Smooth muscle cell (in vitro differentiated cells): ENCODE measurements at regions not wholly inside any gene's neighbourhood (a gene's known extent, or its start where the extent isn't known, plus 50 kb on each side); places are given as distances from the start of the nearest gene placed in this dataset.

Experiments
- DNase-seq: peaks from one replicate; lab custom pipeline; 2025; ENCODE audit not compliant: unreplicated experiment; lab: John Stamatoyannopoulos, UW
- H2AFZ ChIP-seq: fragments of 200-600 bp; sonication (generic); 2 replicates; pipeline ENCODE4 v1.6.0; 2016; ENCODE audit warnings: antibody characterized with exemption, low read depth, mild to moderate bottlenecking
- H3F3A ChIP-seq: fragments of 200-600 bp; sonication (generic); 2 replicates; pipeline ENCODE4 v1.6.0; 2017; ENCODE audit warnings: antibody characterized with exemption, low read depth
- H3K27ac ChIP-seq: fragments of 200-600 bp; sonication (generic); 2 replicates; pipeline ENCODE4 v1.5.1; 2016; ENCODE audit warnings: low read depth, mild to moderate bottlenecking
- H3K27me3 ChIP-seq: fragments of 200-600 bp; sonication (generic); 2 replicates; pipeline ENCODE4 v1.6.1; 2016; ENCODE audit warnings: low read depth, mild to moderate bottlenecking
- H3K36me3 ChIP-seq: fragments of 200-600 bp; sonication (generic); 2 replicates; pipeline ENCODE4 v1.5.1; 2016; ENCODE audit warnings: low read depth
- H3K4me1 ChIP-seq: fragments of 200-600 bp; sonication (generic); 2 replicates; pipeline ENCODE4 v1.5.1; 2016; ENCODE audit warnings: low read depth
- H3K4me2 ChIP-seq: fragments of 200-600 bp; sonication (generic); 2 replicates; pipeline ENCODE4 v1.6.0; 2016; ENCODE audit warnings: mild to moderate bottlenecking
- H3K4me3 ChIP-seq: fragments of 200-600 bp; sonication (generic); 2 replicates; pipeline ENCODE4 v1.5.1; 2016; ENCODE audit warnings: mild to moderate bottlenecking
- H3K79me2 ChIP-seq: fragments of 200-600 bp; sonication (generic); 2 replicates; pipeline ENCODE4 v1.6.0; 2016; ENCODE audit warnings: low read depth, mild to moderate bottlenecking
- H3K9ac ChIP-seq: fragments of 200-600 bp; sonication (generic); 2 replicates; pipeline ENCODE4 v1.6.0; 2016; ENCODE audit warnings: low read depth
- H3K9me3 ChIP-seq: fragments of 200-600 bp; sonication (generic); replicated peaks from 2 replicates; pipeline ENCODE4 v1.5.1; 2016; ENCODE audit warnings: low read depth
- H4K20me1 ChIP-seq: fragments of 200-600 bp; sonication (generic); 2 replicates; pipeline ENCODE4 v1.6.0; 2016; ENCODE audit warnings: low read depth
- WGBS: methylation state at CpG from one replicate; pipeline ENCODE4 v1.1.7; 2016; ENCODE audit warnings: low lambda C conversion rate; 5-methylcytosine and 5-hydroxymethylcytosine counted together
- TF ChIP-seq, protein P1 (sequence below): fragments of 200-600 bp; sonication (generic); IDR thresholded peaks from 2 replicates; pipeline ENCODE4 v1.5.1; 2017; ENCODE audit warnings: borderline replicate concordance, mild to moderate bottlenecking, antibody characterized with exemption; ENCODE audit not compliant: insufficient read depth, poor library complexity, severe bottlenecking

DNA sequence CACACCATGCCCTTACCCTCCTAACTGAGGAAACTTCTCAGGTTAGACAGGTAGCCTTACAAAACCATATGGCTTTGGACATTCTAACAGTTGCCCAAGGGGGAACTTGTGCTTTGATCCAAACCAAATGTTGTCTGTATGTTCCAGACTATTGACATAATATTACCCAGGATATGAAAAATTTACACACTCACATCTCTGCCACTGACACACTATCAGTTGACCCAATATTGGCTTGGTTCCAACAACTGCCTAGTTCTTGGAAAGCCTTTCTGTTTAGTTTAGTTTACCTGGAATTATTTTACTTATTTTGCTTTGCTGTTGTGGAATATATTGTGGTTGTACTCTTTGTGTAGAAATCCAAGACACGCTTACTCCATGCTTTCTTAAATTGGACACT lies 178.4 kb downstream of the RNF152 start:
- WGBS: 100% methylated on average over 1 of the region's 1 CpG
- H3K9me3 ChIP-seq: no peaks in the 10 kb centered on the region
- DNase-seq: no peak
- H3F3A ChIP-seq: no peaks in the 10 kb centered on the region
- no peaks in the 10 kb centered on the region for H3K79me2 ChIP-seq
- no peak overlapping the region for H3K4me2 ChIP-seq
- H3K27ac ChIP-seq: no peak overlapping the region
- no peak overlapping the region for H3K4me3 ChIP-seq
- no peaks in the 10 kb centered on the region for H3K36me3 ChIP-seq
- H4K20me1 ChIP-seq: no peaks in the 10 kb centered on the region
- no peak overlapping the region for H3K9ac ChIP-seq
- H3K27me3 ChIP-seq: no peaks in the 10 kb centered on the region
- H3K4me1 ChIP-seq: no peaks in the 10 kb centered on the region
- H2AFZ ChIP-seq: no peak overlapping the region
- TF ChIP-seq, protein P1, sequence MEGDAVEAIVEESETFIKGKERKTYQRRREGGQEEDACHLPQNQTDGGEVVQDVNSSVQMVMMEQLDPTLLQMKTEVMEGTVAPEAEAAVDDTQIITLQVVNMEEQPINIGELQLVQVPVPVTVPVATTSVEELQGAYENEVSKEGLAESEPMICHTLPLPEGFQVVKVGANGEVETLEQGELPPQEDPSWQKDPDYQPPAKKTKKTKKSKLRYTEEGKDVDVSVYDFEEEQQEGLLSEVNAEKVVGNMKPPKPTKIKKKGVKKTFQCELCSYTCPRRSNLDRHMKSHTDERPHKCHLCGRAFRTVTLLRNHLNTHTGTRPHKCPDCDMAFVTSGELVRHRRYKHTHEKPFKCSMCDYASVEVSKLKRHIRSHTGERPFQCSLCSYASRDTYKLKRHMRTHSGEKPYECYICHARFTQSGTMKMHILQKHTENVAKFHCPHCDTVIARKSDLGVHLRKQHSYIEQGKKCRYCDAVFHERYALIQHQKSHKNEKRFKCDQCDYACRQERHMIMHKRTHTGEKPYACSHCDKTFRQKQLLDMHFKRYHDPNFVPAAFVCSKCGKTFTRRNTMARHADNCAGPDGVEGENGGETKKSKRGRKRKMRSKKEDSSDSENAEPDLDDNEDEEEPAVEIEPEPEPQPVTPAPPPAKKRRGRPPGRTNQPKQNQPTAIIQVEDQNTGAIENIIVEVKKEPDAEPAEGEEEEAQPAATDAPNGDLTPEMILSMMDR: no peak

DNA sequence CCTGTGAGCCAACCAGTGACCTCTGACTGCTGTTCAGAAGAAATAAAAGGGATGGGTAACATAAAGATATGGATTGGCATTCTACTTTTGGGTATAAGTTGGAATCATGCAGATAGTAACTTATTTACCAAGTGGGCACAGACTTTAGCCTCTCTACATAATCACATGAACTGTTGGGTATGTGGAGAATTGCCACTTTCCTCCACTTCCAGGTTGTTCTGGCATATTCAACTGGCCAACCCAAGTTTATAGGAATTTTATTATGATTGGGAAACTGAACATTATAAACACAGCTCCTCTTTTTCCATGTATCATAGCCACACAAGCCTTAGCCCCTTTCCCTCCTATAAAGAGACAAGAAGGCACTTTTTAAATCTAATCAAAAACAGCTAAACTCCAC lies 179.3 kb downstream of the RNF152 start:
- Histone ChIP-seq H3K4me1 (no peaks in the 10 kb centered on the region), H3F3A (no peaks in the 10 kb centered on the region), H3K4me3 (no peak overlapping the region), H3K36me3 (no peaks in the 10 kb centered on the region), H4K20me1 (no peaks in the 10 kb centered on the region), H3K27me3 (no peaks in the 10 kb centered on the region), H3K4me2 (no peak overlapping the region), H3K9ac (no peak overlapping the region), H3K9me3 (no peaks in the 10 kb centered on the region), H2AFZ (no peak overlapping the region), H3K27ac (no peak overlapping the region), H3K79me2 (no peaks in the 10 kb centered on the region)
- TF ChIP-seq, protein P1: no peak
- no peak for DNase-seq

DNA sequence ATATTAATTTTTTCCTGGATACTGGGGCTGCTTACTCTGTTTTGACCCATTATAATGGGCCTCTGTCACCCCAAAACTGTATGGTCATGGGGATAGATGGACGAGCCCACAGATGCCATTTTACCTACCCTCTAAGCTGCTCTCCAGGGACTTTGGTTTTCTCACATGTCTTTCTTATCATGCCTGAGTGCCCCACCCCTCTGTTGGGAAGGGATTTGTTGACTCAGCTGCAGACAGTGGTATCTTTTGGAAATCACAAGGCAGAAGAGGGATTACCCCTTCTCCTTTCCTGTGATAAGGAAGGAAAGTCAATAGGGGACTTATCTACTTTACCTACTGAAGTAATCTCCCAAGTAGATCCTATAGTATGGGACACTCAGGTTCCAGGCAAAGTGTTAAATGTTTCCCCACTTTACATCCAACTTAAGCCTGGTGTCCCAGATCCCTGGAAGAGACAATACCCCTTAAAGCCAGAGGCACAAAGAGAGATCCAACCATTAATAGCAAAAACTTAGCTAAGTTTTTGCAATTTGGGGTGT lies 182.7 kb downstream of the RNF152 start:
- H4K20me1 ChIP-seq: no peaks in the 10 kb centered on the region
- no peak overlapping the region for H2AFZ ChIP-seq
- no peaks in the 10 kb centered on the region for H3K27me3 ChIP-seq
- H3K27ac ChIP-seq: no peak overlapping the region
- peaks cover 10% of the 10 kb centered on the region for H3K4me1 ChIP-seq
- no peaks in the 10 kb centered on the region for H3K9me3 ChIP-seq
- H3K9ac ChIP-seq: no peak overlapping the region
- H3F3A ChIP-seq: no peaks in the 10 kb centered on the region
- no peak overlapping the region for H3K4me2 ChIP-seq
- WGBS: 90% methylated on average over 1 of the region's 1 CpG
- H3K79me2 ChIP-seq: no peaks in the 10 kb centered on the region
- H3K36me3 ChIP-seq: no peaks in the 10 kb centered on the region
- H3K4me3 ChIP-seq: no peak overlapping the region
- TF ChIP-seq, protein P1: no peak
- no peak for DNase-seq

DNA sequence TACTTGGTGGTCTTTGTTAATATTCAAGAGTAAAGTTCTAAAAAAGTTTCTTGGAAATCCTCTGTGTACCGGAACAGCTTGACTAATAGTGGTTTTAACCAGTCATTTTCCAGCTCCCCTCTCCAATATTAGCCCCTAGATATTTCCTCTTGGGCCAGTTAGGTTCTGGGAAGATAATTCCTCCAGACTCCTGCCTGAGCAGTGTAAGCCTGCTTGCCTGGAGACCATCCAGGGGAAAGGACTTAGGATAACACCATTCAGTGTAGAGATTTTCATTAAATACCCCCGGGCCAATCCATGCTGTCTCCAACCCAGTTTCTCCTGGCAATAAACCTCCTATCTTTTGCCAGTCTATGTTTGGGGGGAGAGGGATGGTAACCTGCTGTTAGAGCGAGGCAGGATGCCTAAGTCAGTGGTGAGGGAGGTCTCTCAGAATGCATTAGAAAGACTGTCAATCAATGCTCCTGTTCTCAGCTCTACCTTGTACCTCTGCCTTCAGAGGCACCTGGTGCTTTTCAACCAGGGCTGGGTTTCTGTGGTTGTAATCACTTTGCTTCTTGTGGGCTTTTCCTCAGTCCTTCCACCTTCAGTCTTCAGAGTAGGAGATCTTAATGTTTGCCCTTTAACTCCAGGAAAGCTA lies 186.4 kb downstream of the RNF152 start:
- TF ChIP-seq, protein P1: no peak
- Histone ChIP-seq H3K9me3 (no peaks in the 10 kb centered on the region), H3K4me2 (no peak overlapping the region), H3K27ac (no peak overlapping the region), H3K36me3 (no peaks in the 10 kb centered on the region), H3K4me1 (peaks cover 10% of the 10 kb centered on the region), H3F3A (no peaks in the 10 kb centered on the region), H2AFZ (no peak overlapping the region), H4K20me1 (no peaks in the 10 kb centered on the region), H3K27me3 (no peaks in the 10 kb centered on the region), H3K4me3 (no peak overlapping the region), H3K9ac (no peak overlapping the region), H3K79me2 (no peaks in the 10 kb centered on the region)
- 63% methylated on average over 3 of the region's 3 CpGs for WGBS
- DNase-seq: no peak
